ENCODE measurements at regions not wholly inside any gene's neighbourhood (a gene's known extent, or its start where the extent isn't known, plus 50 kb on each side); places are given as distances from the start of the nearest gene placed in this dataset.

GRCh38 chr18:9032519-9032918, 70.0 kb upstream of the NDUFV2 start:
- TF ChIP-seq CTCF (IDR thresholded peaks at IDR 0.05) = no peak
- no peak for TF ChIP-seq TCF7L2 (IDR thresholded peaks at IDR 0.05; ENCODE audit: low read depth, low read length)

Data from Panc1 (cell line).